Transverse colon (tissue), 4 donors: ENCODE measurements at regions not wholly inside any gene's neighbourhood (a gene's known extent, or its start where the extent isn't known, plus 50 kb on each side); places are given as distances from the start of the nearest gene placed in this dataset.

Source experiments
- CTCF ChIP-seq, 5 experiments: fragments of 200-600 bp in 3 of 5; fragments of 450-650 bp in 2 of 5; sonication (generic) in 3 of 5; IDR thresholded peaks; 1 replicate in 2 of 5; 2 replicates in 3 of 5; pipeline ENCODE4 v1.5.1; 2016 to 2017; ENCODE audit warnings: antibody characterized with exemption in 5 of 5, inconsistent platforms in 3 of 5, mild to moderate bottlenecking in 2 of 5, moderate library complexity in 1 of 5
- EP300 ChIP-seq: sonication (generic); formaldehyde crosslinking; IDR thresholded peaks from one replicate; pipeline ENCODE4 v1.6.1; 2017; ENCODE audit warnings: antibody characterized with exemption, low read depth
- POLR2AphosphoS5 ChIP-seq, 3 donors: sonication (generic); formaldehyde crosslinking; IDR thresholded peaks; one replicate each; pipeline ENCODE4 v1.6.1; 2016; ENCODE audit warnings: antibody characterized with exemption in 3 of 3

- TF ChIP-seq CTCF (IDR thresholded peaks at IDR 0.05) (no peak), POLR2AphosphoS5 (IDR thresholded peaks at IDR 0.05) (no peak), EP300 (no peak)
Measured at GRCh38 chr6:115612216-115612615, 448.5 kb downstream of the FRK start.
